ENCODE measurements at regions not wholly inside any gene's neighbourhood (a gene's known extent, or its start where the extent isn't known, plus 50 kb on each side); places are given as distances from the start of the nearest gene placed in this dataset.

GRCh38 chr14:53716578-53716977 is 240.0 kb downstream of the BMP4 start:
- WGBS (ENCODE audit: insufficient coverage) = 78% methylated on average over 4 of the region's 6 CpGs
- Histone ChIP-seq H3K27me3 (replicated peaks in 1 of 4; ENCODE audit: control extremely low read depth in 1 of 4, control insufficient read depth in 3 of 4, insufficient read depth in 4 of 4, low read length in 3 of 4) (no peaks in the 10 kb centered on the region), H2AFZ (ENCODE audit: insufficient read depth, low read depth, low read length, poor library complexity, severe bottlenecking) (no peak overlapping the region), H3K4me1 (ENCODE audit: control insufficient read depth in 2 of 2, insufficient read depth in 2 of 2, low read length in 2 of 2) (no peaks in the 10 kb centered on the region), H3K9me3 (ENCODE audit: control extremely low read depth in 1 of 3, control insufficient read depth in 2 of 3, insufficient read depth in 1 of 3, low read length in 2 of 3) (no peaks in the 10 kb centered on the region), H3K4me2 (replicated peaks; ENCODE audit: low read depth, low read length, poor library complexity, severe bottlenecking) (no peak overlapping the region), H4K20me1 (ENCODE audit: control insufficient read depth, insufficient read depth, low read length, poor library complexity, severe bottlenecking) (no peaks in the 10 kb centered on the region), H3K79me2 (ENCODE audit: control insufficient read depth, insufficient read depth, low read length) (no peaks in the 10 kb centered on the region), H3K4me3 (ENCODE audit: control extremely low read depth in 1 of 5, extremely low read depth in 1 of 5, insufficient read depth in 1 of 5, low read depth in 2 of 5, low read length in 4 of 5) (no peak overlapping the region), H3K9ac (ENCODE audit: low read length) (no peak overlapping the region), H3K27ac (ENCODE audit: low read length in 2 of 2) (no peak overlapping the region), H3K36me3 (replicated peaks in 1 of 2; ENCODE audit: control extremely low read depth in 1 of 2, control insufficient read depth in 1 of 2, extremely low read depth in 1 of 2, insufficient read depth in 2 of 2, low read length in 1 of 2) (no peaks in the 10 kb centered on the region)
- DNase-seq (no peak), ATAC-seq (ENCODE audit: low read depth) (no peak)
- no peak overlapping the region for H3K4me3 Mint-ChIP-seq
- no peak overlapping the region for H3K27ac Mint-ChIP-seq
- peaks cover 6% of the 10 kb centered on the region for H3K9me3 Mint-ChIP-seq (ENCODE audit: insufficient read depth)
- POLR2A ChIA-PET = no interaction called here
- TF ChIP-seq CTCF (IDR thresholded peaks at IDR 0.05) = no peak
- TF ChIP-seq EZH2 (IDR thresholded peaks at IDR 0.05; ENCODE audit: borderline replicate concordance, insufficient read depth, low read depth, low read length, poor library complexity, severe bottlenecking) = no peak
- H3K27me3 Mint-ChIP-seq = peaks cover 3% of the 10 kb centered on the region
- H3K4me1 Mint-ChIP-seq = no peaks in the 10 kb centered on the region
- CTCF ChIA-PET = no interaction called here
- intact Hi-C loops (cut with micrococcal nuclease) = no loop called here

- no peaks in the 10 kb centered on the region for H3K4me1 Mint-ChIP-seq
- no peaks in the 10 kb centered on the region for H3K79me2 ChIP-seq (ENCODE audit: control insufficient read depth, insufficient read depth, low read length)
- ChIA-PET POLR2A (no interaction called here), CTCF (interaction anchor here (0.5 kb wide), 1 partner anchor 434 kb away, joined by 3 read pairs; no protein-coding TSS in a partner anchor)
- no peak overlapping the region for H2AFZ ChIP-seq (ENCODE audit: insufficient read depth, low read depth, low read length, poor library complexity, severe bottlenecking)
- TF ChIP-seq CTCF (IDR thresholded peaks at IDR 0.05) (no peak), EZH2 (IDR thresholded peaks at IDR 0.05; ENCODE audit: borderline replicate concordance, insufficient read depth, low read depth, low read length, poor library complexity, severe bottlenecking) (no peak)
- no peak overlapping the region for H3K4me3 Mint-ChIP-seq
- no peaks in the 10 kb centered on the region for H3K27me3 ChIP-seq (replicated peaks in 1 of 4; ENCODE audit: control extremely low read depth in 1 of 4, control insufficient read depth in 3 of 4, insufficient read depth in 4 of 4, low read length in 3 of 4)
- no peaks in the 10 kb centered on the region for H3K36me3 ChIP-seq (replicated peaks in 1 of 2; ENCODE audit: control extremely low read depth in 1 of 2, control insufficient read depth in 1 of 2, extremely low read depth in 1 of 2, insufficient read depth in 2 of 2, low read length in 1 of 2)
- no peak overlapping the region for H3K4me2 ChIP-seq (replicated peaks; ENCODE audit: low read depth, low read length, poor library complexity, severe bottlenecking)
- no peaks in the 10 kb centered on the region for H3K9me3 ChIP-seq (ENCODE audit: control extremely low read depth in 1 of 3, control insufficient read depth in 2 of 3, insufficient read depth in 1 of 3, low read length in 2 of 3)
- 50% methylated on average over 1 of the region's 3 CpGs for WGBS (ENCODE audit: insufficient coverage)
- intact Hi-C loops (cut with micrococcal nuclease) = no loop called here
- no peaks in the 10 kb centered on the region for H4K20me1 ChIP-seq (ENCODE audit: control insufficient read depth, insufficient read depth, low read length, poor library complexity, severe bottlenecking)
- peaks cover 6% of the 10 kb centered on the region for H3K9me3 Mint-ChIP-seq (ENCODE audit: insufficient read depth)
- H3K27ac Mint-ChIP-seq = no peak overlapping the region
- ATAC-seq (ENCODE audit: low read depth) (no peak), DNase-seq (no peak)
- H3K4me1 ChIP-seq (ENCODE audit: control insufficient read depth in 2 of 2, insufficient read depth in 2 of 2, low read length in 2 of 2) = no peaks in the 10 kb centered on the region
- H3K4me3 ChIP-seq (ENCODE audit: control extremely low read depth in 1 of 5, extremely low read depth in 1 of 5, insufficient read depth in 1 of 5, low read depth in 2 of 5, low read length in 4 of 5) = no peak overlapping the region
- no peak overlapping the region for H3K27ac ChIP-seq (ENCODE audit: low read length in 2 of 2)
- H3K27me3 Mint-ChIP-seq = peaks cover 3% of the 10 kb centered on the region
- H3K9ac ChIP-seq (ENCODE audit: low read length) = no peak overlapping the region
These were observed 241.4 kb downstream of the BMP4 start for GRCh38 chr14:53715193-53715721.

Measured in B cell (primary cell).